ENCODE measurements at regions not wholly inside any gene's neighbourhood (a gene's known extent, or its start where the extent isn't known, plus 50 kb on each side); places are given as distances from the start of the nearest gene placed in this dataset.
"Not testable (repeated sequence)": the region's sequence is repeated elsewhere in the genome, so short reads cannot be mapped to it uniquely, and the experiment has no call there.

DNA sequence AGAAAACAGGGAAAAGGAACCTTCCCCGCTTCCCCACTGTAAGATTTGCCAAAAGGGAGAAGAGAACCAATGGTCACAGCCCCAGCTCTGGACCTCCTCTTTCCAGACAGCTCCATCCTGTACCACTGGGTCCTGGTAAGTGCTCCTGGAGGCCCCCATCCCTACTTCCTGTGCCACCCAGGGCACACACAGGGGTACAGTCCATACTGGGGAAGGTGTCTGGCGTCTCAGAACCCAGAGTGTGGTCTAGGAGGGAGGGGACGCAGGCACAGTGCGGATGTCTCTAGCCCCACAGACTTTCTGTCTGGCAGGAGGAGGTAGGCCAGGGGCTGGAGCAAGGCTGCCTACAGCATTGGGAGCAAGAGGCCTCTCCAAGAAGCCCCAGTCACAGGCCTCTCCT lies 213.3 kb upstream of the IGFBP3 start:
- no peak for DNase-seq (ENCODE audit: low spot score)

DNA sequence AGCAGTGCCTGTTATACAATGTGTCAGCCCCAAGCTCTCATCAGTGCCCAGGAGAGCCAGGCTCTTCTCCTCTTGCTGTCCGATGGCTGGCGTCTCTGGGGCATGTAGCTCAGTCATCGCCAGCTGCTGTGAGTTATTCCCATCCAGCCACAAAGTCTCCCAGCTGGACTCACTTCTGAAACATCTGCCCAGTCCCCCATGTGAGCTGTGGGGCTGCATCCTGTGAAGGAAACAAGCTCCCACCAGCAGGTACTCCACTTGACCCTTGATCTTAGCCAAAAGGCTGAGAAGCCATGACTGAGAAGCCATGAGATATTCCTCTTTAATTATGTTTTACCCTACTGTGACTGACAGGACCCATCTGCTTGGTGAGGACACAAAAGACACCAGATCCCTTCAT lies 212.7 kb upstream of the IGFBP3 start:
- DNase-seq (ENCODE audit: low spot score) = no peak

DNA sequence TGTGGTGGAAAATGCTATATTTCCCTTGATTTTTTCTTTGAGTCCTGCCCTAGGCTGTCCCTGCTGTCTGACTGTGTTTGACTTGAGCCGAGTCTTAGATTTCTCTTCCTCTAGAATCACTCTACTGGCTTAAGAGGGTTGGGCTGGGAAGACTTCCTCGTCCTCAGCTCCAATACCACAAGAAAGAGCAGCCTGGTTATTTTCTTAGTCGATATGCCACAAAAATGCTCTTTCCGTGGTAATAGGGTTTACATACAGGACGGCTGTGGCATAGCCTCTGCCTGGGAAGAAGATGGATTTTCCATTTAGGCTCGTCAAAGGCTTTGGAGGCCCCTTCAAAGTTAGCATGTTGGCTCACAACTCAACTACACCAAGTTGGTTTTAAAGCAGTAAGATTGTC lies 212.0 kb upstream of the IGFBP3 start:
- DNase-seq (ENCODE audit: low spot score) = no peak

DNA sequence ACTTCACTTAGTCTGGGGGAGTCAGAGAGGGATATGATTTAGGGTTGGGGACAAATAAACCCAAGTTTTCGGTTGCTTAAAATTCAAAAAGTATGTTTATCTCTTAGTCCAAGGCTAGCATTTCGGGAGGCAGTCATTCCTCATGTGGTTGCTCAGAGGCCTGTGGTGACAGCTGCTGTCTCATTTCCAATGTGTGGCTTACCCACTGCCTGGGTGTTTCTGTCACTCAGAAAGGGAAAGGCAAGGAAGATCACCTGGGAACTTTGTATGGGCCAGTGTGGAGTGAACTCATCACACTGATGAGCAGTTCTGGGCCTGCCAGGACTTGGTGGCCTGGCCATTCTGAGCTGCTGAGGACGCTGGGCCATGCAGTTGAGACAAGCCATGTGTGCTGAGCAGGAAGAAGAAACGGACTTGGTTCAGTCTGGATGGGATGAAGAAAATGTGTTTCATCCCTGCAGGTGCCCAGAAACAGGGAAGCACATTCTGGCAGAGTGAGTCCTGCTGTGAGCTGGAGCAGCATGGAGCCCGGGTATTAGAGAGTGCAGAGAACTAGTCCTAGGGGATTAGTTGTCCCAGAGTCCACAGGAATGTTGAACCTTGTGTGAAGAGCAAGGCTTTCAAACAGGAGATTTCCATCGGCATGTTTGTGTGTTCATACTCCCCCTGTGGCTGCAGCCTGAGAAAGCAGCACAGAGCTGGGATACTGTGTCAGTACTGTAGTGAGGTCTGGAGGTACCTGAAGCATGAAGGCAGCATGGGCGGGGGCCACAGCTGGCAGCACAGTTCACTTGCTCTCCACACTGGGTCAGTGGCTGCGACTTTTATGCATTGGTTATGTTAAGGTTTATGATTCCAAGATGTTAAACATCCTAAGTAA lies 211.1 kb upstream of the IGFBP3 start:
- no peak for DNase-seq (ENCODE audit: low spot score)

- DNase-seq (ENCODE audit: low spot score) = no peak
Observed at GRCh38 chr7:46129831-46130230, 208.8 kb upstream of the IGFBP3 start.

DNA sequence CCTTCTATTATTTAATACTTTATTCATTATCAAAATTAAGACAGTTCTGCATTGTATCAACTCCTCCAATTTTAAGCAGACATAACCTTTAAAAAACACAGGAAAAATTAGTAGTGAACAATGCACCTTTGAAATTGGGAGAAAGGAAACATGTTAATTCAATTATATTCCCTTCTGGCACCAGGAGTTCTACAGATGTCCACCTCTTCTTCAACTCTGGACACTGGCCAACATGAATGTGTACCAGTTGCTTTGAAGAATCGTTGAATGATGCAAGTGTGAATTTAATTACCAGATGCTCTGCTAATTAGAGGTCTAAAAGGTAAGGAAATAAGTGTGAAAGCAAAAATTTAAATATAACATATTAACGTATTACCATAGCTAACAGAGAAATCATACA lies 206.7 kb upstream of the IGFBP3 start:
- no peak for DNase-seq (ENCODE audit: low spot score)

- no peak for DNase-seq (ENCODE audit: low spot score)
Observed at GRCh38 chr7:46126675-46127300, 205.7 kb upstream of the IGFBP3 start.

DNA sequence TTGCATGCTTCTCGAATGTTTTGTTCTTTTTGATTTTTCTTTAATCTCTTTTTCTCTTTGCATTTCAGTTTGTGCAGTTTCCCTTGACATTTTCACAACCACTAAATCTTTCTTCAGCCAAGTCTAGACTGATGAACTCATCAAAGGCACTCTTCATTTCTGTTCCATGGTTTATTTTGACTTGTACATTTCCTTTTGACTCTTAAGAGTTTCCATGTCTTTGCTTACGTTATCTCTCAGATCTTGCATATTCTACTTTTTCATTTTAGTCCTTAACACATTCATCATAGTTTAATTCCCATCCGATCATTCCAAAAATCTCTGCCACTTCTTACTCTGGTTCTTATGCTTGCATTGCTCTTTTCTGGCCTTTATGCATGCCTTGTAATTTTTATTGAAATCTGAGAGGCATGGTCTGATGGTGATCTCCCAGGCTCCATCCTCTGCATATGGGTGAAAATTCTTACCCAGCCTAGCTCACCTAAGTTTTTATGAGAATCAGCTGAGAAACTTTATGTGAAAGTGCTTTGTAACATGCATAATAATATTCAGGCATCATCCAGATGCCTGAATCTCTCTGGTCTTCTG lies 202.8 kb upstream of the IGFBP3 start:
- no peak for DNase-seq (ENCODE audit: low spot score)

- no peak for DNase-seq (ENCODE audit: low spot score)
Observed at GRCh38 chr7:46115410-46115809, 194.3 kb upstream of the IGFBP3 start.

DNA sequence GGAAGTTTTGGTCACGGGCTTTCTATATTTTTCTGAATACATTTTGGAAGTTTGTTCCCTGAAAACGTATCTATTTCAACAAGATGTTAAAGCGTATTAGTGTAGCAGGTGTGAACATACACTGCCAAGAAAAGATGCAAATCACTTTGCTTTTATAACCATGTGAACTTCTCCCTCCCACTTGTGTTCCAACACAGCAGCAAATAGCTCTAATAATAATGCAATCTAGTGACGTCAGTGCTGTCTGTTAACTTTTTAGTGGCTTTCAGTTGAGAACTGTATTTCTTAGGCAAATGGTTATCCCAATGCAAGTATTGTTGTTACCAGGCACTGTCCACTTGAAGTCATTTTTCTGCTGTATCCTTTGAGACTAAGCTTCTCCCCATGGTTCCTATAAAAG lies 188.4 kb upstream of the IGFBP3 start:
- no peak for DNase-seq (ENCODE audit: low spot score)

DNA sequence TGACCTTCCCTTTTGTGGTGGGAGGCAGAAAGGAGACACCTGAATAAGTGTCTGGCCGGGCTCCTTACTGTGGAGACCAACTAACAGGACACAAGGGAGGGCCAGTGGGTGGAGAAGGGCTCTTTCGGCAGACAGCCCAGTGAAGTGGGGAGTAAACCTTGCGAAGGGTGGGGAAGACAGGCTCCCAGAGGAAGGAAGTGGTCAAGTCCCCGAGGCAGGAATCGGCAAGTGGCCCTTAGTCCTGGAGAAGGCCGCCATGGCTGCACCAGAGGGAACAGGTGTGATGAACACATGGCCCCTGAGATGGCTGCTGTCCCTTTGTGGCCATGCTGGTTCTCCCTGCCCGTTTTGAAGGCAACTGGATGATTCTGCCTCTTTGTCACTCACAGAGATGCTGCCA lies 187.2 kb upstream of the IGFBP3 start:
- no peak for DNase-seq (ENCODE audit: low spot score)

DNA sequence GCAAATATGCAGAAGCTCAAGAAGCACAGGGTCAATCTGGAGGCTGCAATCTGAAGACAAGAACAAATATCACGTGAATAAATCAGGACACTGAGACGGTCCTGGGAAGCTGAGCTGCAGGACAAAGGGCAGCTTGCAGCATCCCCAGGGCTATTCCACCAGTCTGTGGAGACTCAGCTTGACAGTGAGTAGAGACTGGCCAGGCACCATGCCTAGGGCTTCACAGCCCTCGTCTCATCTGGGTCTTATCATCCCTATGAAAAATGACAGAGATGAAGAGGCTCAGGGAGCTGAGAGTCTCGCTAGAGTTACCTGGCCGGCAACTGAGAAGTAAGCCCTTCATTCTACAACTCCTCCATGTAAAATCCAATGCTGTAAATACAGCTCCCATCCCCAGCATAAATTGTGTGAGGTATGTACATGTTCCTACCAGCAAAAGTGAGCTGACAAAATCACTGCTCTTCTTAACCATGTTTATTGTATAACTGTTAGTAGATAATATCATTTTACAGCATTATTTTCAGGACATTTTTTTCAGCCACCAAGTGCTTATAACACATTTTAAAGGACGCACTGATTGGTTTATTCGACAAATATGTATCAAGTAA lies 186.6 kb upstream of the IGFBP3 start:
- DNase-seq (ENCODE audit: low spot score) = no peak

DNA sequence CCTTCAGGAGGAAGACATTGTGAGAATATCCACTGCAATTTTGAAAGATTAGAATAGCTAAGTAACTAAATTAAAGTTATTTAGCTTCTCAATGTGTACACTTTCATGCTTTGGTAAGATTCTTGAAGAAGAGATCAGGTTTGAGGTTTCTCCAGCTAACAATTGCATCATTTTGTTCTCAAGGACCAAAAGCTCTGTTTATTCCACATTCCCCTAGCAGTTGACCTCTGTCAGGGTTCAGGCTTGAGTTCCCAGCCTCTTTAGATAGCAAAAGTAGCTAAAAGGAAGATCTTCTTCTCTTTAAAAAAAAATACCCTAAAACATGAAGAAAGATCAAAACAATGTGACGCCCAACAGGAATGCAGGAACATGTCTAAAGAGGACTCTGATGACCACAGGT lies 179.4 kb upstream of the IGFBP3 start:
- no peak for DNase-seq (ENCODE audit: low spot score)

DNA sequence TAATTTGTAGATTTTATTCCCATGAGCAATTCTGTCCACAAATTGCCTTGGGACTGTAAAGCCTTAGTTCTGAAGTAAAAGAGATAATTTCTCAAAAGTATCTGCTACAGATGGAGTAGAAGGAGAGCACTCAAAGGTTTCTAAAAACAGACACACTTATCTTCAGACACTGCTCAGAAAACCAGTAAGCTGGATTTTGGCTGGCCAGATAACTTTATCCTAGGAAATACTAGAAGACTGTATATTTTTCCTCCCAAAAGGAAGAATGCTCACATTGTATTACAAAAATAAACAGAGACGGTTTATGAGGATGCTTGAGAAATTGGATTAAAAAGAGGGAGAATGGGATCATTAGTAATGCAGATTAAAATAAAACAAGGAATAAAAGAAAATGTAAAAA lies 178.0 kb upstream of the IGFBP3 start:
- no peak for DNase-seq (ENCODE audit: low spot score)

- DNase-seq (ENCODE audit: low spot score) = no peak
Observed at GRCh38 chr7:46091071-46091470, 170.0 kb upstream of the IGFBP3 start.

DNA sequence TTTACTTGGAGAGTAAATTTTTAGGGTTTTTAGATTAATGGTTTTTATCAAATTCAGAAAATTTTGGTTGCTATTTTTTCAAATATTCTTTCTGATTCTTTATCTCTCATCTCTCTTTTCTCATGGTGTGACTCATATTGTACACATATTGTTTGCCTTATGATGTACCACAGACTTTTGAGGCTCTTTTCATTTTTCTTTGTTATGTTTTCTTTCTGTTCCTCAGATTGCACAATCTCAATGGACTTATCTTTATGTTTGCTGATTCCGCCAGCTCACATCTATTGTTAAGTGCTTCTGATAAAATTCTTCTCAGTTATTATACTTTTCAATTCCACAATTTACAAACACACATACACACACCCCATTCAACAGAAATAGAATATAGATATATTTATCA lies 168.2 kb upstream of the IGFBP3 start:
- no peak for DNase-seq (ENCODE audit: low spot score)

DNA sequence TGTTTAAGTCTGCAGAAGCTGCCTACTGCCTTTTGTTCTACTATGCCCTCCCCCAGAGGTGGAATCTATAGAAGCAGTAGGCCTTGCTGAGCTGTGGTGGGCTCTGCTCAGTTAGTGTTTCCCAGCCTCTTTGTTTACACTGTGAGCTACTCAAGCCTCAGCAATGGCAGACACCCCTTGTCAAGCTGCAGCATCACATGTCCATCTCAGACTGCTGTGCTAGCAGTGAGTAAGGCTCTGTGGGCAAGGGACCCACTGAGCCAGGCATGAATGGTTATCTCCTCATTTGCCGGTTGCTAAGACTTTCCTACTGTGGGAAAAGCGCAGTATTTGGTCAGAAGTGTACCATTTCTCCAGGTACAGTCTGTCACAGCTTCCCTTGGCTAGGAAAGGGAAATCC lies 167.4 kb upstream of the IGFBP3 start:
- DNase-seq (ENCODE audit: low spot score) = not testable (repeated sequence)

- DNase-seq (ENCODE audit: low spot score) = peak; percentile 26
Observed at GRCh38 chr7:46080595-46081159, 159.6 kb upstream of the IGFBP3 start.

DNA sequence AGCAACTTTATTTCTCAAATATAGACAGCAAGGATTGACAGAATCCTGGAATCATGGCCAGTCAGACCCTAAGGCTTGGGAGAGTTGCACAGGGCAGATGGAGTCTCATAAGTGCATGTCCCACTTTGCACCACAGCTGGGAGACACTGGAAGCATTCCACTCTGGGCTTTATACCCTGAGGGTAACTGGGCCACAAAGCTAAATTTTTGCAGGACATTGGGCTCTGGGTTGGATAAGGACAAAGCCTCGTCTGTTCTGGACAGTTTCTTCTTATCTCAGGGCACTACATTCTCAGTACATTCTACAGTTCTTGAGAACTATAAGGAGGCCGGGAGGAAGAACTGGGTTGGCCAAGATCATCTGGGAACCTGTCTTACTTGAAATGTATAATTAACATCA lies 158.3 kb upstream of the IGFBP3 start:
- no peak for DNase-seq (ENCODE audit: low spot score)

DNA sequence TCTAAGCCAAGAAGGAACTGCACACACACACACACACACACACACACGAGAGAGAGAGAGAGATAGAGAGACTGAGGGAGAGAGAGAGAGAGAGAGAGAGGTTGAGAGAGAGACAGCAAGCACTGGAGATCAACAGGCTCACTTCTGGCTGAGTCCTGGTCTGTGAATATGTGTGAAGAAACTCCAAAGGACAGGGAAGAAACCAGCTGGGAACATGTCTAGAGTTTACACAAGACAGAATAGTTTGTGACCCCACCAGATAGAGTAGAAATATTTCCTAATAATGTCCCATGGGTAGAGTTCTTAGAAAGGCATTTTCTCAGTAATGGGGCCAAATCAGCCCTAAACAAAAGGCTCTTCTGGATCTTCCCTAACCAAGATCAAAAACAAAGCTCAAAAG lies 155.5 kb upstream of the IGFBP3 start:
- no peak for DNase-seq (ENCODE audit: low spot score)

- no peak for DNase-seq (ENCODE audit: low spot score)
Observed at GRCh38 chr7:46072722-46073121, 151.7 kb upstream of the IGFBP3 start.

- no peak for DNase-seq (ENCODE audit: low spot score)
Observed at GRCh38 chr7:46071601-46072000, 150.5 kb upstream of the IGFBP3 start.

- DNase-seq (ENCODE audit: low spot score) = no peak
Observed at GRCh38 chr7:46071076-46071475, 150.0 kb upstream of the IGFBP3 start.
